T-helper 1 cell (primary cell): ENCODE measurements at regions not wholly inside any gene's neighbourhood (a gene's known extent, or its start where the extent isn't known, plus 50 kb on each side); places are given as distances from the start of the nearest gene placed in this dataset.
"Not testable (repeated sequence)": the region's sequence is repeated elsewhere in the genome, so short reads cannot be mapped to it uniquely, and the experiment has no call there.

ENCODE experiments used
- DNase-seq, 5 donors: peaks; one replicate each; pipeline ENCODE4 v3.0.0-alpha.2; 2012 to 2020

- not testable (repeated sequence) for DNase-seq
Measured at GRCh38 chr7:24396387-24396786, 112.4 kb downstream of the NPY start.

- no peak for DNase-seq
Measured at GRCh38 chr7:24401628-24402593, 117.9 kb downstream of the NPY start.

GRCh38 chr7:24402655-24403054 is 118.7 kb downstream of the NPY start:
- no peak for DNase-seq

DNA sequence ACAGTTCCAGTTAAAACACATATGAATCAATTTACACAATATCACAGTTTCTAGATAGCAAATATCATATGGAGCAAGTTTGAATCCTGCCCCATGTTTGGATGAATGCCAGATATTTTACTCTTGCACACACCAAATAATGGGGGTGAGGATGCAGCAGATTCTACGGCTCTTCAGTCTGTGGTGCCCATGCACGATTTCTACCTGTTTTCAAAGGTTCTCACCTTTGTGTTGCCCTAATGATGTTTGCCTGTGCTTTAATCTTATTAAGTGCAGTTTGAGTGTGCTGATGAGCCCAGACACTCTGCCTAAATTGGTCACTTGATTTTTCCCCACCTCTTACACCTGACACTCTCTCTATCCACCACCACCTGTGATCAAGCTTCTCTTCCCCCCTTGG is 119.6 kb downstream of the NPY start:
- no peak for DNase-seq

- DNase-seq = no peak
Measured at GRCh38 chr7:24404315-24404714, 120.3 kb downstream of the NPY start.

DNA sequence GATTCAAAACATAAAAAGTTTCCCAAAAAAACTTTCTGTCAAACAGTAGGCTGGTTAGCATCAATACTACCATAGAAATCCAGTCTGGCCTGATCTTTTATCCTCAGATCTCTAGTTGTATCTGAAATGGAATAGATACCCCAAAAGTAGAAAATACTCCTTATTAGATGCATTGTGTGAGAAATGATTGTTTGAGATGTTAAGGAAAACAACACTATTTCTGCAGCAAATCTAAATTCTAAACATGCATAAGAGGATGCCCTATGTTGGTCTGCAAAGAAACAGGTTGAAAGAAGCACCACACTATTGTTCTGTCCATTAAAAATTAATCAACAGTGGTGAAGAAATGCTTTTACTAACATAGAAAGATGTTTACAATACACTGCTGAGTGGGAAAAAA is 121.0 kb downstream of the NPY start:
- no peak for DNase-seq

DNA sequence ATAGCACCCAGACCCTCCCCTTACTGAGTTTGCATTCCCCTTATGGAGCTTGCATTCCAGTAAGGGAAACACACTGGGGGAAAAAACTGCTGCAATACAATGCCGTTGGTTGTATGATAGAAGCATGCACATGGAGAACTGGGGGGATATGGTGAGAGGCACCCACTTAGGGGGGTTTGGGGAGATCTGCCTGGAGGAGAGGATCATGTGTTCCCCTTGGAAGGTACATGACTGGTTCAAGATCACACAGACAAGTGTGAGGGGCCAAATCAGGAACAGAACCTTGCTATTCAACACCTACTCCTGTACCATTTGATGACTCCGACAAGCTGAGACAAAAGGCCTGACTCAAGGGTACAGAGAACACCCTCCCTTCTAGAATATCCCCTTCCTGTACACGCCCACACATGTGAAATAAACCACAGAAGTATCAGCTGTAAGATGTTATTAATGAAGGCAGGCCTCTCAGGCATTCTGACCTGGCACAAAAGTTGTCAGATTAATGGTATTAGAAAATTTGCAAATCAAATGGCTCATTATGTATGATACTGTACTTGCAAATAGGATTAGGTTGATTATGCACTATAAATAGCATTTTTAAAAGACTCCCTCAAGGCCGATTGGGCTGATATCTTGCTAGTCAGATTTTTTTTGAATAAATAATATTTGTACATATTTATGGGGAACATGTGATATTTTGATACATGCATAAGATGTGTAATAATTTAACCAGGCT is 122.2 kb downstream of the NPY start:
- no peak for DNase-seq

- no peak for DNase-seq
Measured at GRCh38 chr7:24406789-24407299, 122.9 kb downstream of the NPY start.

DNA sequence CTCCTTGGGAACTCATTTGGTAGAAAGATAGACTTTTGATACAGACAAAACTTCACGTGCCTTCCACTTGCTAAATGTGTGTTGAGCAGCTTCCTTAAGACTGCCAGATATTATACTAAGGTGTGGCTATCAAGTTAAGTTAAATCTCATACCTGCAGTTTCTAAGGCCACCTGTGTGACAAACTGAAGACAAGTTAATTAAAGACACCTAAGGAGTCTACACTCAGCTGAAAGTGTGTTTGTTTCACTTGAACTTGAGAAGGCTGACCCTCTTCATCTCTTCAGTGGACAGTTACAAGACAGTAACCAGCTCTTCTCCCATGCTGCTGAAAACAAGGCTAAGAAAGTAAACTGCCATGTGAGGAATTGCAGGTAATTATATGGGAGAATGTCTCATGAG is 124.0 kb downstream of the NPY start:
- no peak for DNase-seq

DNA sequence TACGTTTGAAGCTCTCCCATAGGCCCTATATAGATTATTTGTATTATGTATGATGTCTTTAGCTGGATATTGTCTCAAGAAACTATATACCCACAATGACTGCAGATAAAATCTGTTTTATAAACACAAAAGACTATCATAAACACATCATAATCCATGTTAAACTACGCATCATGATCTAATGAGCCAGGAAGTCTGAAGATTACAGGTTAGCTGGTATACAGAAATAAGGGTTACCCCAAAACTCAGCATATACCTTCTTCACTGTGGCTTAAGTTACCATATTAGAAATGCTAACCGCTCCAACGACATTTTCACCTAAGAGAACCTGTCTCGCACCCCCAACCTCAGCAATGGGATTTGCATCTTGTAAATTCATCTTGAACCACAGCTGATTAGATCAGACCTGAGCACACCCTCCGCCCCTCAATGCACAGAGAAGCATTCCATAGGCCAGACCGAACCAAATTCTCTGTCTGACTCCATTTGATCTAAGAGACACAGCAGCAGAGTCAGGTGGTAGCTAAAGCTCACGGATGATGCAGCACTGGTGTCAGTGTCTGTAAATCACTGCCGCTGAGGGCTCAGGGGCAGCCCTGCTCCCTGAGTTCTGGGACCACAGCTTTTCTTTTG is 124.9 kb downstream of the NPY start:
- no peak for DNase-seq

GRCh38 chr7:24409431-24410024 is 125.5 kb downstream of the NPY start:
- no peak for DNase-seq

GRCh38 chr7:24411226-24411625 is 127.2 kb downstream of the NPY start:
- no peak for DNase-seq

DNA sequence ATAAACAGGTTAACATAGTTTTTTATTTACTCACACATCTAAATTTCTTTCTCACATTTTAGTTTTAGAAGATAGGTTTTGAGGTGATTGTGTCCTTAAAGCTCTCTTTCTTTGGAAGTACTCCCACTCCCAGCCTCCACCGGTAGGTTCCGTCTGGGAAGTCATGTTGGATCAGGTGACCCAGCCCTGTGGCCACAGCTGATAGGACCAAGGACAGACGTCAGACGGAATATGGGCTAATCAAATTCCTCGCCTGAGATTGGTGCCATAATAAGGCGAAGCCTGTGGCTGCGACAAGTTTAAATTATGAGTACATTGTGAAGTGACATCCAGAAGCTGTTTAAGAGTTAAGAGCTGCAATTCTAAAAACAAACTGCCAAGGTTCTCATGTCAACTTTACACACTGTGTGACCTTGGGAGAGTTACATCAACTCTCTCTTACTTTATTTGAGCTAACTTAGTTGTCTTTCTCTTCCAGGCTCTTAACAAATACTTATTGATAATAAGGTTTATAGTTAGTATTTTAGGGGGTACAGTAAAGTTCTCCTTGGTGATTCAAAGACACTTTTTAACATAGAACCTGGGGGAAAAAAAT is 133.6 kb downstream of the NPY start:
- no peak for DNase-seq

- DNase-seq = no peak
Measured at GRCh38 chr7:24419077-24419476, 135.1 kb downstream of the NPY start.

GRCh38 chr7:24419511-24419910 is 135.5 kb downstream of the NPY start:
- DNase-seq = no peak

- no peak for DNase-seq
Measured at GRCh38 chr7:24422441-24423010, 138.5 kb downstream of the NPY start.

GRCh38 chr7:24425664-24426063 is 141.7 kb downstream of the NPY start:
- DNase-seq = no peak

DNA sequence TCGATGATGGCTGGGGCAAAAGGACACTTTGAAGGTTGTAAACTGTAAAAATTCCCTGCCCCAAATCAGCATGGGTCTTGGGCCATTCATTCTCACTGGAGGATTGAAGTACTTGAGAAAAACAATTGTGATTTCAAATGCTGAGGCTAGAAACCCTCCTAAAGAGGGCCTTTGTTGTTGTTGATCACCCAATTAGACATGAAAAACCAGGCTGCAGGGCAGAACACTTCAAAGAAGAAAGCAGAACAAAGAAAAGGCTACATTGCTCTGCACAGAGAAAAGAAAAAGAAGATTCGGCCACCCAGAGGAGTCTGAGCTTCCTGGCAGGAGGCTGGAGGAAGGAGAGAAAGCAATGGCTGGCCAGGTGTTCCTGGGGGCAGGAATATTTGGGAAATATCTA is 143.1 kb downstream of the NPY start:
- no peak for DNase-seq

DNA sequence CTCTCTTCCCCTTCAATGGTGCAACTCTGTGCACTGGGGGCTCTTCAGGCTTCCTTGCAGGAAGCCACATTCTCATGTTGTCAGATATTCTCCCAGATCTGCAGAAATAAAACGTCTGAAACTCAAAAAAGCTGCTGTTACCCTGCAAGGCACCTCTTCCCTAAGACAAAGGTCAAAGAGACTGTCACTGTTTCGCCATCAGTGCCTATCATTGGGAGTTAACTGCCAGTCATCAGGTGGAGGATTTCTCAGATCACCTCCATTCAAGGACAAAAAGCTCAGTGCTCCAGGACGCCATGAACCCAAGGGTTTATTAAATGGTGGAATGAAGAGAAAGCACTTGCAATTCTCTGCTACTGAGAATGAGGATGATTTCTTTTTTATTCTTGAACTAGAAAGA is 144.6 kb upstream of the PALS2 start:
- no peak for DNase-seq

DNA sequence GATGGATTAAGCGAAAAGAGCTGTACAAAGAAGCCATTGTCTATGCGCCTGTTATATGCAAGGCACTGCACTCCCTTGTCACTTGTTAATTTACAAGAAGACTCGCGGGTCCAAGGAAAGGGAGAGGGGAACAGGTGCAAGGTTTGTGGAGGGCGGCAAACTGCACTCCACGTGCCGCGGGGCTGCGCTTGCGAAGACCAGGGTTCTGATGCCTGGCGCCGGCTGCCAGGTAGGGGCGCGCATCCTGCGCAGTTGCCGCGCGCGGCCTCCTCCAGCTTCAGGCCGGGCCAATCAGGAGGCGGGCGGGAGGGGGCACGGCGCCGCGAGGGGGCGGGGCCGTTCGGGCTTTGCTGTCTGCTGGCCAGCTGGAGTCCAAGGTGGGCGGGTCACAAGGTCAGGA is 140.6 kb upstream of the PALS2 start:
- no peak for DNase-seq

GRCh38 chr7:24434972-24435371 is 138.3 kb upstream of the PALS2 start:
- no peak for DNase-seq
